DMS79 treated with DMSO at 0.1 percent for 48 hours (cell line): ENCODE measurements at regions not wholly inside any gene's neighbourhood (a gene's known extent, or its start where the extent isn't known, plus 50 kb on each side); places are given as distances from the start of the nearest gene placed in this dataset.

Source experiments
- DNase-seq: peaks from one replicate; lab custom pipeline; 2025; lab: John Stamatoyannopoulos, UW

DNA sequence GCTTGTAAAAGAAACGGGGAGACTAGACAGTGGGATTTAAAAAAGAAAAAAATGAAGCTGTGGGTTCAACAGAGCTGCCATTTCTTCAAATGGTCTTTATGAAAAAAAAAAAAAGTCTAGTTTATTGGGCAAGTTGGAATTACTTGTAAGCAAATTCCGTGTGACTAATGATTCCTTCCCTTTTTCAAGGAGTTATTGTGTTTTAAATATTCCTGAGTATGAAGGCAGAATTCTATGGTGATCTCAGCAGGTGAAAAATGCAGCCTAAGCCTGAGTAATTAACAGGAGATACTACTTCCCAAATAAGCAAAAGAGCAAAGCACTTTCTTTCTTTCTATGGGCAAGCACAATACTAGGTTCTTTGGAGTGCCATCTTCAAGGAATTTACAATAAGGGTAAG lies 481.9 kb downstream of the ZNF608 start:
- DNase-seq: no peak

DNA sequence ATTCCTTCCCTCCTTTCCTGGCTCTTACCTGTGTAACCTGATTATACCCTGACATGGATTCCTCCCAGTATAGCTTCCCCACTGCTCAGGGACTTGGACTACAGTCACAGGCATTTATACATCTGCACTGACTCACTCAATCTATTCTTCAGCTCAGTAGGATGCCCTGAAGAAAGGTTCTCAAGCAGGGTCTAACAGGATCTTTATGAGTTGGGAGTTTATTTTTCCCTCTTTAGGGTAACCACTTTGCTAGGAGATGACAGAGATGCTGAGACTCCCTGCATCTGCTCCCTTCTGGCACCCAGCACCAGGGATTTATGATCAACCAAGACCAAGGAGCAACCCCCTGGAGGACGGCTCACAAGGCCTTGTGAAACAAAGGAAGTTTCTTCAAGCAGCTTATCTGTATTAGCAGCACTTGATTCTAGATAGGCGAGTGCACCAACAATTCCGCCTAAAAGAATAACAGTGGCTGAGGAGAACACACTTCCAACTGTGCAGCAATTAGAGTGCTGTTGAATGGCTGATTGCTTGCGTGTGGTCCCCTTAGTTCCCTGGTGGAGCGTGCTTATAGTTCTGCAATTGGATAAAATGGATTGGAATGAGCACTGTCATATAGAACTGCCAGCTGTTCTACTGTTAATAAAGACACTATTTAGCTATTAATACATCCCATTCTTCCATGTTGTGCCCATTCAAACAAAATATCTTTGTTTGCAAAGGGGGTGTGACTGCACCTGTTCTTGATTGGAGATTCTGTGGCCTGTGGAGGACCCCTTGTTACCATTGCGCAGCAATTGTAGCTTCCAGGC lies 482.6 kb downstream of the ZNF608 start:
- DNase-seq: peak; percentile 89

GRCh38 chr5:124262991-124263571 lies 483.4 kb downstream of the ZNF608 start:
- peak; percentile 35 for DNase-seq

GRCh38 chr5:124262470-124262869 lies 484.0 kb downstream of the ZNF608 start:
- DNase-seq: peak; percentile 26

- DNase-seq: no peak
Measured at GRCh38 chr5:124261848-124262247, 484.6 kb downstream of the ZNF608 start.

DNA sequence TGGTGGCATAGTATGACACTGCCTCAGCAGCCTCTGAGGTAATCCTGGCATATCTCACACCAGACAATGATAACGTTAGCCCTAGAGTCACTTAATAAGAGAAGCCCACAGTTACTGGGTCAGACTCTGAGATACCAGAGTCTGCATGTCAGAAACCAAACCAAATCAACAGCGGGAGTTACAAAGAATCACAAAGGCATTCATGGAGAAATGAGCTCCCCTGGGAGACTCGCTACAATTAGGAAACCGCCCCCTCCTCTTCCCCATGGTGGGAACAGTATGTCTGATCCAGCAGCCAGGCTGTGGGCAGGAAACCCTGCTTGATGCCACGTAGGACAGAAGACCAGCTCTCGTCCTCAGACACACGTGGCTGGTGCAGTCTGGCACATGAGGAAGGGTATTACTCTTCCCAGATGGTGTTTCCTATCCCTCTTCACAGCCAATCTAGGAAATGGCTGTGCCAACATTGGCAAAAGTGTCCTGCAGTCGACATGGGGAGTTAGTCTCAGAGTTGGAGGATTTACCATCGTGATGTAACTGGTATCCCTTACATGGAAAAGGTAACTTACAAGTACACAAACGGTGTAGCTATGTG lies 485.4 kb downstream of the ZNF608 start:
- no peak for DNase-seq

GRCh38 chr5:124259017-124259416 lies 487.4 kb downstream of the ZNF608 start:
- no peak for DNase-seq

DNA sequence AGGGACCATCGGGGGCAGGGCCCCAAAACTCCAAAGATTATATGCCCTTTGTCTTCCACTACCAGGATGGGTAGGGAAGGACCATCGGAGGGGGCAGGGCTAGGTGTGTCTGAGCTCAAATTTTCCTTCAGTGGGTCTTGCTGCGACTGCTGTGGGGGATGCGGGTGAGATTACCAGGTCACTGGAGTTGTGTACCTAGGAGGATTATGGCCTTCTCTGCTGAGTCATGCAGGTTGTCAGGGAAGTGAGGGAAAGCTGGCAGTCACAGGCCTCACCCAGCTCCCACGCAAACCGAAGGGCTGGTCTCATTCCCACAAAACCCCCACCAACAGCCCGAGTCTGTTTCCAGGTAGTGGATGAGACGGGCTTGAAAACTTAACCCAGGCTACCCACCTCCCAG lies 489.4 kb downstream of the ZNF608 start:
- no peak for DNase-seq

DNA sequence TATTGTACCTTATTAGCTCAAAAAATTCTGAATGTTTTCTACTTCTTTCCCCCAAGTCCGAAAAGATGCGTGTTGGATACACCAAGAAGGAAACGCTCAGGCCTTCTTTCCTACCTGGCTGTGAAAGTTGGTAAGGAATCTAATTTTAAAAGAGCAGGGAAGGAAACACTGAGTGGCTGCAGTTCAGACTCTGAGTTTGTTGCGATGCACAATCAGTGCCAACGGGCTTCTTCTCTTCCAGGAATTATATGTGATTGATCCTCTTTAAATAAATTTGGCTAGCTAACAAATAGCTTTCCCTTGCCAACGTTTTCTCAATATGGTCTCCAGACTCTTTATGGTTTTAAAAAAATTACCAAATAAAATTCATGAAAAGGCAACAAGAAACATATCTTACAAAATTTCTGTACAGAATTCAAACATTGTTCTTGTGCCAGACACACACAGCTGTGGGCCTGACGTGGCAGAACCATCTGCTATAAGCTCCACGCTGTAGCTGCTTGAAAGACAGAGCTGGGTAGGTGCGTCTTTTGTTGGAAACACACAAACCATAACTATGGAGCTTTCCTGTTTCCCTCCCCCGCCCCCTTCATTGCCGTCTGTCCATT lies 493.1 kb downstream of the ZNF608 start:
- DNase-seq: no peak

- no peak for DNase-seq
Measured at GRCh38 chr5:124252747-124253146, 493.7 kb downstream of the ZNF608 start.

- no peak for DNase-seq
Measured at GRCh38 chr5:124252191-124252638, 494.2 kb downstream of the ZNF608 start.

GRCh38 chr5:124245276-124245675 lies 501.2 kb downstream of the ZNF608 start:
- no peak for DNase-seq

GRCh38 chr5:124240732-124241131 lies 505.7 kb downstream of the ZNF608 start:
- DNase-seq: no peak

DNA sequence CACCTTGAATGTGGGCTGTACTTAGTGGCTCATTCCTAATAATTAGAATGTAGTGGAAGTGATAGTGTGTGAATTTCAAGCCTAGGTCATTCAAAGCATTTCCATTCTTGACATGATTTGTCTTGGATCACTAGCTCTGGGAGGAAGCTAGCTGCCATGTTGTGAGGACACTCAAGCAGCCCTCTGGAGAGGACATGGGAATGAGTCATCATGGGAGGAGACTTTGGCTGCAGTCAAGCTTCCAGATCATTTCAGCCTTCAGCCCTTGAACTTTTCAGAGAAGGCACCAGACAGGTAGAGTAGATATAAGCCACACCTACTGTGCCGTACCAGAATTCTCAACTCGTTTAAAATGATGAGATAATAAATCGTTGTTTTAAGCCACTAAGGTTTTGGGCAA lies 506.9 kb downstream of the ZNF608 start:
- no peak for DNase-seq

DNA sequence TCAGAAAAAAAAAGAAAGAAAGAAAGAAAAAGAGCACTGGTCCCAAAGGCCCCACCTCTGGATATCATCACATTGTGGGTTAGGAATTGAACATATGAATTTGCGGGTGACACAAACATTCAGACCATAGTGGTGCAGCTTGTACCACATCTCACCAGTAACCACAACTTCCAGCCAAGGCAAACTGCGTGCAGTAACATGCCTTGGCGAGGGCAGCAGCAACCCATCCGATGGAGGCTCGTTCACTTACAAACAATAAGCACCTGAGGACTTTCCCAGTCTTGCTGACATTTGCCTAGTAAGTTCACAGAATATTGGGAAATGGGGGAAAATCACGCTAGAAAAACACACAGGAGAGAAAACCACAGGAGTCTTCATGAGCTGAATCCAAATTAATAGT lies 508.1 kb downstream of the ZNF608 start:
- no peak for DNase-seq

DNA sequence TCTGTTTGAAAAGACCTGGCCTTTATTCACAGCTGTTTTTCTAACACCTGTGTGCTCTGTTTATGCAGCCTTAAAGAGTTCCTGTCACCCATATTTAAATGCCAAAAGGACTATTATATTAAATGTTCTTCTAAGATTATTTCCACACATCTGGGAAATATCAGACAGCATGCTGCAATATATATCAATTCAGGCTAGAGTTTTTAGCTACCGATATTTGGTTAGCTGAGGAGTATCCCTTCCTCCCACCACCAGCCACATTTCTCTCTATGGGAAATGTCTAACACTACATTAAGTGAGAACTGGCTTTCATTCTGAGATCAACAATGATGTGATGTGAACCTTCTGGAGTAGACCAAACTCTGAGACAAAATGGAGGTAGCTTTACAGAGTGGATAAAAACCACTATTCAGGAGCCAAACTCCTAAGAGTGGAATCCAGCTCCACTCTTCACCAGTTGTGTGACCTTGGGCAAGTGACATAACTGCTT lies 509.2 kb downstream of the ZNF608 start:
- DNase-seq: no peak

DNA sequence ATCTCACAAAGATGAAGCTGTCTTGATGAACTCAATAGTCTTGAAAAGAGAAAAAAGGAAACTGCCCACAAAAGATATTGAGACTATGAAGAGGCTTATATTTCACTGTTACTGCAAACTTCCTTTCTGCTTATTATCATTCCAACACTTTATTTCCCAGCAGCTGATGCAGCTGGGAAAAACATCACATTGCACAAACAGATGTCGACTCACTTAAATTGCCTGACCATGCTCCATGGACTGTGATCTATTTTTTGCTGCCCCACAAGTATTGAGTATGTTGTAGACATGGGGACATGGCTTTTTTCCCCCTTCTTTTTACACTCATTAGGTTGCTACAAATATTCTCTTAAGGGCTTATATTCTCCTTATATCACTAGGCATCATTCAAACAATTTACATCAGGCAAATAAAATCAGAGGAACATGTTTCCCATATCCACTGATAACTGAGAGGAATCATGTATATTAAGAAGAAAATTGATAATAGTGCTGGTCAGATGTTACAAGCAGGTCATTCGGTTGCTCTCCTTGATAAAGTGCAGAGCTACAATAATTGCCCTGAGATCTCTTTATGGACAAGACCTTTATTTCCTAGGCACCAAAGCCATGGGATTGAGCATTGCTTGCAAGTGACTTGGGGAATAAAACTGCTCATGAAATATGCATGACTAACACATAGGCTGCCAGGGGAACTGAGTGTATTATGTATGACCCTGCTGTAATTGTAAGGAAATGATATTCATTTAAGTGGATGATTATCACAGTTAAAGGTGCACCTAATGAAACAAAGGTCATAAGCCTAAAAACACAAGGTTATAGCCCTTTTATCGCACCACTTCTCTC lies 509.9 kb downstream of the ZNF608 start:
- DNase-seq: no peak

- DNase-seq: no peak
Measured at GRCh38 chr5:124235576-124235975, 510.9 kb downstream of the ZNF608 start.

DNA sequence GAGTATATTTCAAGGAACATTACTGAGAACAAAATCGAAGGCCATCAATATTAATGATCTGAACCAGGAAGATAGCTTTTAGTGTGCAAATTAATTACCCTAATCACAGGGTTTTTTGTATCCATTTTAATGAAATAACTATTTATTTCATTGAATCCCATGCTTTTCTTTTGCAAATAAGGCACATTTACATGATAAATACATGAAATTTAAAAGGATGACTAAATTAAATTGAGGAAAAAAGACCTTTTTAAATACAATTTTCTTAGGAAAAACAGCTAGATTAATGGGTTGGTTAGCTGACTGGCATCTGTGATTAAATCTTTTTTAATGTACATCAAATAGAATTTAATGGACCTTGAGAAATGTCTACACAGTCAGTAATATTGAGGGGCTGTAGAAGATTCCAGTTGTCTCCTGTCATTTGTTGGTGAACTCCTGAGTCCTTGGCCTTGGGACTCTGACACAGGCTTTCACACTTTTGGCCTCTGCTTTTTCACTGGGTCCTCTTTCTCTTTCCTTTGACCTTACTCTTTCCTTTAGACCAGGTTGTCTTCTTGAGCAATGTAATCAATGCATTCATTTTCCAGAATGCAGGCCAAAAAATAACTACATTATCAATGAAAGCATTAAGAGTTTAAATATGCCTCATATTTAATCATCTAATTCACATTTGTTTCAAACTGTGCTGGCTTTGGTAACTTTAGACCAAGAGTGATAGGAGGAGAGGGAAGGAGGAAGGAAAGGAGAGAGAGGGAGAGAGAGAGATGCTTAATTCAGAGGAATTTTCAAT lies 511.5 kb downstream of the ZNF608 start:
- DNase-seq: no peak

DNA sequence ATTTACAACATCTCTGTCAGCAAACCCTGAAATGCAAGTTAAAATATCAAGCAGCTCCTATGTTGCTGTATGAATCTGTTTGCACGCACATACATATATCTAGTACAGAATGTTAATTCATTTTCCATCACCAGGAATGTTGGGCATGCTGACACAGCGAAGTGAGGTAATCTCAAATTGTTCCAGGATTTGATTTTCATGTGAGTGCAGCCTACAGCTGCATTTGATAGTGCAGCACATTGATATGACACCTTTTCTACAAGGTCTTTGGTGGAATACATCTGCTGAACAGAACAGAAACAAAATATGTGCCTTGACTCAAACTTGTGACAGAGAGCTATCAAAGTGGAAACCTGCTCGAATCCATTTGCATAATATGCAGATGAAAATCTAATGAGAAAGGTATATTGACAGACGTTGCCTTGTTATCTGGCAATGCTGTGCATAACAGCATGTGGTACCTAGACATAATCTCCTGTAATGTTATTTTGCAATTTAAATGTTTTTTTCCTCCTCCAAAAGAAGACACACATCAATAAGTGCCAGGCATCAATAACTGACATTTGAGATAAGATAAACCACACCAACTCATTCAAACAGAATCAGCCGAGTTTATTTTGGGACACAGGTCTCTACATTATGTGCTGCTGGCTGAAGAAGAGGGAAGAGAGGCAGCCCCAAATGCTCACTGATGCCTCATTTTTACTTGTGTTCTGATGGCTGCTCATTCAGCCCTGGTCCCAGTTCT lies 512.2 kb downstream of the ZNF608 start:
- no peak for DNase-seq
